ENCODE measurements at regions not wholly inside any gene's neighbourhood (a gene's known extent, or its start where the extent isn't known, plus 50 kb on each side); places are given as distances from the start of the nearest gene placed in this dataset.

- peaks cover 3% of the 10 kb centered on the region for H3K27me3 ChIP-seq (ENCODE audit: control insufficient read depth, insufficient read depth, low read length)
- no peak for TF ChIP-seq CTCF (IDR thresholded peaks at IDR 0.05; ENCODE audit: insufficient read depth, low read depth, low read length)
- CTCF ChIA-PET, result interaction anchor here (2.1 kb wide), 1 partner anchor 17 kb away, joined by 13 read pairs; no protein-coding TSS in a partner anchor
- H3K36me3 ChIP-seq (ENCODE audit: control insufficient read depth, insufficient read depth, low read length), result no peaks in the 10 kb centered on the region
- no peak overlapping the region for H3K4me3 ChIP-seq (ENCODE audit: low read depth, low read length)
- DNase-seq (ENCODE audit: low read depth), result no peak
- POLR2A ChIA-PET, result interaction anchor here (0.6 kb wide), 1 partner anchor 135 kb away, joined by 3 read pairs; no protein-coding TSS in a partner anchor
These were observed 156.4 kb downstream of the OR2B2 start for GRCh38 chr6:27755768-27756167.

GRCh38 chr6:27754408-27754782, 157.8 kb downstream of the OR2B2 start:
- POLR2A ChIA-PET, result no interaction called here
- H3K36me3 ChIP-seq (ENCODE audit: control insufficient read depth, insufficient read depth, low read length), result no peaks in the 10 kb centered on the region
- DNase-seq (ENCODE audit: low read depth), result no peak
- H3K27me3 ChIP-seq (ENCODE audit: control insufficient read depth, insufficient read depth, low read length), result peaks cover 3% of the 10 kb centered on the region
- H3K4me3 ChIP-seq (ENCODE audit: low read depth, low read length), result peak overlapping the region; percentile 44
- CTCF ChIA-PET, result interaction anchor here (0.6 to 2.2 kb wide), 8 partner anchors 18 to 577 kb away, joined by 3 to 12 read pairs (median 4); a partner anchor contains a TSS
- no peak for TF ChIP-seq CTCF (IDR thresholded peaks at IDR 0.05; ENCODE audit: insufficient read depth, low read depth, low read length)

- CTCF ChIA-PET, result interaction anchor here (0.7 to 2.2 kb wide), 9 partner anchors 18 to 576 kb away, joined by 3 to 12 read pairs (median 3); a partner anchor contains a TSS
- Histone ChIP-seq H3K36me3 (ENCODE audit: control insufficient read depth, insufficient read depth, low read length) (no peaks in the 10 kb centered on the region), H3K4me3 (ENCODE audit: low read depth, low read length) (peak overlapping the region; percentile 44), H3K27me3 (ENCODE audit: control insufficient read depth, insufficient read depth, low read length) (peaks cover 3% of the 10 kb centered on the region)
- peak; percentile 16 for DNase-seq (ENCODE audit: low read depth)
- TF ChIP-seq CTCF (IDR thresholded peaks at IDR 0.05; ENCODE audit: insufficient read depth, low read depth, low read length), result peak; percentile 27; the same call in 1 of the 2 replicates
- POLR2A ChIA-PET, result no interaction called here
These were observed 158.4 kb downstream of the OR2B2 start for GRCh38 chr6:27753668-27754407.

GRCh38 chr6:27752038-27752885, 159.9 kb downstream of the OR2B2 start:
- Histone ChIP-seq H3K4me3 (ENCODE audit: low read depth, low read length) (peak overlapping the region; percentile 95), H3K27me3 (ENCODE audit: control insufficient read depth, insufficient read depth, low read length) (peaks cover 3% of the 10 kb centered on the region), H3K36me3 (ENCODE audit: control insufficient read depth, insufficient read depth, low read length) (no peaks in the 10 kb centered on the region)
- peak; percentile 82 for TF ChIP-seq CTCF (IDR thresholded peaks at IDR 0.05; ENCODE audit: insufficient read depth, low read depth, low read length)
- ChIA-PET CTCF (interaction anchor here (0.6 to 2.2 kb wide), 12 partner anchors 10 to 932 kb away, joined by 3 to 13 read pairs (median 3); no protein-coding TSS in a partner anchor), POLR2A (interaction anchor here (1.0 kb wide), 1 partner anchor 234 kb away, joined by 4 read pairs; no protein-coding TSS in a partner anchor)
- peak; percentile 33 for DNase-seq (ENCODE audit: low read depth)

- no peak for DNase-seq (ENCODE audit: low read depth)
- Histone ChIP-seq H3K27me3 (ENCODE audit: control insufficient read depth, insufficient read depth, low read length) (peaks cover 1% of the 10 kb centered on the region; the same call in 1 of the 2 replicates), H3K4me3 (ENCODE audit: low read depth, low read length) (no peak overlapping the region), H3K36me3 (ENCODE audit: control insufficient read depth, insufficient read depth, low read length) (no peaks in the 10 kb centered on the region)
- POLR2A ChIA-PET, result no interaction called here
- TF ChIP-seq CTCF (IDR thresholded peaks at IDR 0.05; ENCODE audit: insufficient read depth, low read depth, low read length), result no peak
- CTCF ChIA-PET, result no interaction called here
These were observed 163.5 kb downstream of the OR2B2 start for GRCh38 chr6:27748661-27749060.
